ENCODE measurements at regions not wholly inside any gene's neighbourhood (a gene's known extent, or its start where the extent isn't known, plus 50 kb on each side); places are given as distances from the start of the nearest gene placed in this dataset.

DNA sequence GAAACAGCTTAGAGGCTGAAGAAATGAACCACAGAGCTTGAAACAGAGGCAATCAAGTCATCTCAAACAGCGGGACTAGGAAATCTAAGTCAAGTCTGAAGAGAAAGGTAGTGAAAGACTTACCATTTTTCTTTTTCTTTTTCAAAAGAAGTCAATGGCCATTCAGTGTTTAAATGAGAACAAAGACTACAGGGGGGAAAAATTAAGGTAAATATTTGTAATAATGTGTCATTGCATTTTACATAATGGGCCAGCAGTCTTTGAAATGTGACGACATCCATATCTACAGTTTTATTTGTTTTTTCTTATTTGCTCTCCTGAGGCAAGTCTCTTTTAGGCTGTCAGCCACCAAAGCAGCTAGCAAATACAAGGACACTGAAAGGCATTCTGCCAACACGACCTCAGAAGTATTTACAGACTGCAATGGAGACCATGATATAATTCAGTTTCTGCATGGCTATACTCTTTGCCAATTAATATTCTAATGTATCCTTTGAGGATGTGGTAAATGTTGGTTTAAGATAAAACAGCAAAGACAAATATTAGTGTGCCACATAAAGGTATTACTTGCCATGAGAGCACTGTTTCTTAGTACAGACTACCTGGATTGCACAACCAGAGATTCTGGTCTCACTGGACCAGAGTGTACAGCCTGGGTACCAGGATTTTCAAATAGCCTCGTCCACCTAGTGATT lies 307.0 kb upstream of the THBS1 start:
- no peak overlapping the region for H3K27ac ChIP-seq (ENCODE audit: low read depth, low read length, severe bottlenecking)
- WGBS, 2 experiments (ENCODE audit: insufficient coverage in 2 of 2) = 76 to 100% methylated on average over 1 to 3 of the region's 4 CpGs
- H3K9me3 ChIP-seq (ENCODE audit: control insufficient read depth, low read length) = no peaks in the 10 kb centered on the region

DNA sequence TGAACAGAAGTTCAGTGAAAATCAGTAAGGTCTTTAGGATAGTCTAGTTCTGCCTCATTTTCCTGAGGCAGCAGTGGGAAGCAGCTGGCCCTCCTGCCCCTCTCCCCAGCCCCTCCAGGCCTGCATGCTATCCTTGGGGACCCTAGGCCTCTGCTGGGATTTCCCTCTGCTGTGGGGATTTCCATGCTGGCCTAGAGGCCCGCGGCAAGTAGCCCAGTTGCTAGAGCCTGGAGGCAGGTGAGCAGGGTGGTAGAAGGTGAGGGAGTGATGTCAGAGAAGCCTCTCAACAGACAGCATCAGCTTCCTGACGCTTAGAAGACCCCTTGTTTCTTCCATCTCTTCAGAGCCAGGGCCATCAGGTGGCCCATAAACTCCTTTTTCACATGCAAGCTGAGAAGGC lies 305.8 kb upstream of the THBS1 start:
- Histone ChIP-seq H3K4me3 (ENCODE audit: extremely low read depth, insufficient read depth, low read length, poor library complexity, severe bottlenecking) (no peak overlapping the region), H3K27ac (ENCODE audit: low read depth, low read length, severe bottlenecking) (no peak overlapping the region), H3K9me3 (ENCODE audit: control insufficient read depth, low read length) (no peaks in the 10 kb centered on the region), H3K4me1 (ENCODE audit: control insufficient read depth, insufficient read depth, low read length, poor library complexity, severe bottlenecking) (peaks cover 8% of the 10 kb centered on the region), H3K36me3 (ENCODE audit: control insufficient read depth, insufficient read depth, low read length) (no peaks in the 10 kb centered on the region)
- 69 to 100% methylated on average over 2 to 3 of the region's 3 CpGs for WGBS, 2 experiments (ENCODE audit: insufficient coverage in 2 of 2)

More for the DNA sequence above, 307.0 kb upstream of the THBS1 start:
- H3K36me3 ChIP-seq (ENCODE audit: control insufficient read depth, insufficient read depth, low read length) = no peaks in the 10 kb centered on the region
- H3K4me3 ChIP-seq (ENCODE audit: extremely low read depth, insufficient read depth, low read length, poor library complexity, severe bottlenecking) = no peak overlapping the region
- H3K4me1 ChIP-seq (ENCODE audit: control insufficient read depth, insufficient read depth, low read length, poor library complexity, severe bottlenecking) = peaks cover 12% of the 10 kb centered on the region

DNA sequence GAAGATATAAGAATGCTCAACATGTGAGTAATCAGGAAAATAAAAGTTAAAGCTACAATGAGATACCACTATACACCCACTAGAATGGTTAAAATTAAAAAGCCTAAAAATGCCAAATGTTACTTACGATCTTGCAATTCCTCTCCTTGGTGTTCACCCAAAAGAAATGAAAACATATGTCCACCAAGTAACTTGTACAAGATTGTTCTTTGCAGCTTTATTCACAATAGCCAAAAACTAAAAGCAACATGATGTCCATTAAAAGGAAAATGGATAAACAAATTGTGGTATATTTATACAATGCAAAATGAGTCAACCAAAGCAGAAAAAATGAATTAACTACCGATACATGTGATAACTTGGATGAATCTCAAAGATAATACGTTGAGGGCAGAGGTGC lies 301.6 kb upstream of the THBS1 start:
- no peaks in the 10 kb centered on the region for H3K36me3 ChIP-seq (ENCODE audit: control insufficient read depth, insufficient read depth, low read length)
- H3K9me3 ChIP-seq (ENCODE audit: control insufficient read depth, low read length) = no peaks in the 10 kb centered on the region
- no peak overlapping the region for H3K27ac ChIP-seq (ENCODE audit: low read depth, low read length, severe bottlenecking)
- H3K4me3 ChIP-seq (ENCODE audit: extremely low read depth, insufficient read depth, low read length, poor library complexity, severe bottlenecking) = no peak overlapping the region
- H3K4me1 ChIP-seq (ENCODE audit: control insufficient read depth, insufficient read depth, low read length, poor library complexity, severe bottlenecking) = peaks cover 12% of the 10 kb centered on the region
- WGBS, 2 experiments (ENCODE audit: insufficient coverage in 2 of 2) = 86 to 95% methylated on average over 1 to 2 of the region's 3 CpGs

DNA sequence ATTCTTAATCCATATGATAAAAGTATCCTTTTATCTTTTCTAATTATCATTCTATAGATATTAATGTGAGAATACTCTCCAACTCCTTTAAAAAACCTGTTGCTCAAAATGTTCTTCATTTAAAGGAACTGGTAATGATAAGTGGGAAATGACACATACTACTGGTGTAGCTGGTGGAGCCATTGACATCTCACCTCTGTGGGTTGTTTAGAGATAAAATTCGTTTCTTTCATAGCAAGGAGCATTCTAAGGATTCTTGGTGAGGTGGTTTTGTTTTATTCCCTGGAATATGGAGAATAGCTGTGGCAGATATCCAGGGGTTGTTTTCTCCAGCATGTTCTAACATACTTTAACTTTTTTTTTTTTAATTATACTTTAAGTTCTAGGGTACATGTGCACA lies 299.8 kb upstream of the THBS1 start:
- Histone ChIP-seq H3K4me3 (ENCODE audit: extremely low read depth, insufficient read depth, low read length, poor library complexity, severe bottlenecking) (no peak overlapping the region), H3K27ac (ENCODE audit: low read depth, low read length, severe bottlenecking) (no peak overlapping the region), H3K9me3 (ENCODE audit: control insufficient read depth, low read length) (no peaks in the 10 kb centered on the region), H3K4me1 (ENCODE audit: control insufficient read depth, insufficient read depth, low read length, poor library complexity, severe bottlenecking) (peaks cover 27% of the 10 kb centered on the region), H3K36me3 (ENCODE audit: control insufficient read depth, insufficient read depth, low read length) (no peaks in the 10 kb centered on the region)
- WGBS, 2 experiments (ENCODE audit: insufficient coverage in 2 of 2) = no CpG with 5 or more reads among the region's 1 CpG

DNA sequence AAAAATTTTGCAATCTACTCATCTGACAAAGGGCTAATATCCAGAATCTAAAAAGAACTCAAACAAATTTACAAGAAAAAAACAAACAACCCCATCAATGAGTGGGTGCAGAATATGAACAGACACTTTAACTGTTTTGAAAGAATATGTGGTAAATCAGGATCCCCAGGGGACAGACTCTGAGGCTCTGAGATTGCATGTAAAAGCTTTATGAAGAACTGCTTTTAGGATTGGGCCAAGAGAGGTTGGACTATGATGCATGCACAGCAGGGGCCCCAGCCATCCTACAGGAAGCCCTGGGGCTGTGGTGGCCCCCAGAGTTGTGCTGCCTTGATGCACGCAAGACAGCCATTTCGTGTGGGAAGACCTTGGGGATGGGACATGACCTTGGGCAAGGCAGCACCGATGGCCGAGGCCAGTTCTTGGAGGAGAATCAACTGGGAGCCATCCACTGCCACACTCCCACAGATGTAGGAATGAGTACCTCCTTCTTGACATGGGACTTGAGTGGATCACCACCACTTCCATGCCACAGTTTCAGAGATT lies 298.1 kb upstream of the THBS1 start:
- no peaks in the 10 kb centered on the region for H3K36me3 ChIP-seq (ENCODE audit: control insufficient read depth, insufficient read depth, low read length)
- no peak overlapping the region for H3K27ac ChIP-seq (ENCODE audit: low read depth, low read length, severe bottlenecking)
- WGBS, 2 experiments (ENCODE audit: insufficient coverage in 2 of 2) = 88 to 100% methylated on average over 1 to 4 of the region's 4 CpGs
- H3K4me1 ChIP-seq (ENCODE audit: control insufficient read depth, insufficient read depth, low read length, poor library complexity, severe bottlenecking) = peaks cover 42% of the 10 kb centered on the region
- H3K4me3 ChIP-seq (ENCODE audit: extremely low read depth, insufficient read depth, low read length, poor library complexity, severe bottlenecking) = no peak overlapping the region
- no peaks in the 10 kb centered on the region for H3K9me3 ChIP-seq (ENCODE audit: control insufficient read depth, low read length)

DNA sequence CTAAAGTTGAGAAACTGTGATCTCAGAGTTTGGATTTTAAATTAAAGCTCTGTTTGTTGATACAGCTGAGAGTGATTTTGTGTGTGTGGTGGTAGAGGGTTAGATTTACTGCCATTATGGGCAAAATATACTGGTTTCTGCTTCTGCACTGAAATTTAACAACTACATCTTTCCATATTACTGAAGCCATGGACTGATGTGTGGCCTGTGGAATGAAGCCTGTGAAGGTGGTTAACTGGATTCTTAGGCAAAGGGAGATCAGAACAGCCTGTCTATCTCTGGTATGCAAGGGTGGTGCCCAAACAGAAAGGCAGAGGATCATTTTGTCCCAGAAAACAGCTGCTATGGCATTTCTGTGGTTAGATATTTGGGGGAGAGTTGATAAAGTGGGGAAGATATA lies 297.3 kb upstream of the THBS1 start:
- Histone ChIP-seq H3K9me3 (ENCODE audit: control insufficient read depth, low read length) (no peaks in the 10 kb centered on the region), H3K27ac (ENCODE audit: low read depth, low read length, severe bottlenecking) (no peak overlapping the region), H3K4me1 (ENCODE audit: control insufficient read depth, insufficient read depth, low read length, poor library complexity, severe bottlenecking) (peaks cover 45% of the 10 kb centered on the region), H3K4me3 (ENCODE audit: extremely low read depth, insufficient read depth, low read length, poor library complexity, severe bottlenecking) (no peak overlapping the region), H3K36me3 (ENCODE audit: control insufficient read depth, insufficient read depth, low read length) (no peaks in the 10 kb centered on the region)

DNA sequence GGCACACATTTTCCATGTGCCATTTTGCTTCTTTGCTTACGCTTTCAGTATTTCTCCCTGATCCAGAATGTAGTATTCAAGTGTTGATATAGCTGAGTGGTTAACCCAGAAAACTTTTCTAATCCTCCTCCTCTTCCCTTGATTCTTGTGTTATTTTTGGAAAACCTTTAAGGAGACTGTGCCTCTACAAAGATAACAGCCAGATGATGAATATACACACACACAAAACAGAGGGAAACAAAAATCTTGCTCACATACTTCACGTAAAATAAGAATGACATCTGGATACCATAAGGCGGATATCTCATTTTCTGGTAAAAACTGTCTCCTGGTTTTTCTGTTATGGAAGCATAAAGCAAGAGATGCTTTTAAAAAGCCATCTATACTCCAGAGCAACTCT lies 295.8 kb upstream of the THBS1 start:
- 71 to 100% methylated on average over 1 of the region's 3 CpGs for WGBS, 2 experiments (ENCODE audit: insufficient coverage in 2 of 2)
- H3K27ac ChIP-seq (ENCODE audit: low read depth, low read length, severe bottlenecking) = no peak overlapping the region

DNA sequence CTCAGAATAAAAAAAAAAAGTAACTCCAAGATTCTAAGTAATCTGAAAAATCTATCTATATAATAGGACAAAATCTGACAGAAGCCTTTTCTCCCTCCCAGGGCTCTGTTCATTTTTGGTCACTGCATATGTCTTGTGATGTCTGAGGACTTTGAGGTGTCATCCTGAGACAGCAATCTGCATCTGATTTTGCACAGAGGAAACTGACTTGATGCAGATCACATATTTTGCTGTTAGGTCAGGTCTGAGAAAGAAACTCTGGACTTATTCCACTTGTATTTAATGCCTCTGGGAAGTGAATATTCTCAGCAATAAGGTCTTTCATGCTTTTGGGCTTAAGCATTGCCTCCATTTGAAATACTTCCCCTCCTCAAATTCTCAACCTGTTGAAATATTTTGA lies 295.2 kb upstream of the THBS1 start:
- Histone ChIP-seq H3K27ac (ENCODE audit: low read depth, low read length, severe bottlenecking) (no peak overlapping the region), H3K36me3 (ENCODE audit: control insufficient read depth, insufficient read depth, low read length) (no peaks in the 10 kb centered on the region), H3K4me1 (ENCODE audit: control insufficient read depth, insufficient read depth, low read length, poor library complexity, severe bottlenecking) (peaks cover 45% of the 10 kb centered on the region), H3K4me3 (ENCODE audit: extremely low read depth, insufficient read depth, low read length, poor library complexity, severe bottlenecking) (no peak overlapping the region), H3K9me3 (ENCODE audit: control insufficient read depth, low read length) (no peaks in the 10 kb centered on the region)

More for the DNA sequence above, 295.8 kb upstream of the THBS1 start:
- Histone ChIP-seq H3K9me3 (ENCODE audit: control insufficient read depth, low read length) (no peaks in the 10 kb centered on the region), H3K4me1 (ENCODE audit: control insufficient read depth, insufficient read depth, low read length, poor library complexity, severe bottlenecking) (peaks cover 45% of the 10 kb centered on the region), H3K4me3 (ENCODE audit: extremely low read depth, insufficient read depth, low read length, poor library complexity, severe bottlenecking) (no peak overlapping the region), H3K36me3 (ENCODE audit: control insufficient read depth, insufficient read depth, low read length) (no peaks in the 10 kb centered on the region)

DNA sequence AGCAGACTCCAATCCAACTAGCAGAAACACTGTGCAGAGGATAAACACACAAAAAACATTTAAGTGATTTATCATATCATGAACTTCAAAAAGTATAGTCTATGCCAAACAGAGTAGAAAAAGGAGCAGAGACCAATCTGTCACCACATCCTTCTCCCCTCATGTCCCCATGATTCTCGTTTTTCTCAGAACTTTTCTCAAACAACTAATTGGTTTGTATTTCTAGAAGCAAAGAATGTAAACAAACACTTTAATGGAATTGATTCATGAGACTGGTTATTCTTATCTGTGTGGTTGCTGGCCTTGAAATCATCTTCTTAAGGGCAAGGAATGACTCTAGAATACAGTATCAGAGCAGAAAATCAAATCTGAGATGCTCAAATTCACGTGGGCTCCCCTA lies 294.2 kb upstream of the THBS1 start:
- H3K27ac ChIP-seq (ENCODE audit: low read depth, low read length, severe bottlenecking) = peak overlapping the region; percentile 16

DNA sequence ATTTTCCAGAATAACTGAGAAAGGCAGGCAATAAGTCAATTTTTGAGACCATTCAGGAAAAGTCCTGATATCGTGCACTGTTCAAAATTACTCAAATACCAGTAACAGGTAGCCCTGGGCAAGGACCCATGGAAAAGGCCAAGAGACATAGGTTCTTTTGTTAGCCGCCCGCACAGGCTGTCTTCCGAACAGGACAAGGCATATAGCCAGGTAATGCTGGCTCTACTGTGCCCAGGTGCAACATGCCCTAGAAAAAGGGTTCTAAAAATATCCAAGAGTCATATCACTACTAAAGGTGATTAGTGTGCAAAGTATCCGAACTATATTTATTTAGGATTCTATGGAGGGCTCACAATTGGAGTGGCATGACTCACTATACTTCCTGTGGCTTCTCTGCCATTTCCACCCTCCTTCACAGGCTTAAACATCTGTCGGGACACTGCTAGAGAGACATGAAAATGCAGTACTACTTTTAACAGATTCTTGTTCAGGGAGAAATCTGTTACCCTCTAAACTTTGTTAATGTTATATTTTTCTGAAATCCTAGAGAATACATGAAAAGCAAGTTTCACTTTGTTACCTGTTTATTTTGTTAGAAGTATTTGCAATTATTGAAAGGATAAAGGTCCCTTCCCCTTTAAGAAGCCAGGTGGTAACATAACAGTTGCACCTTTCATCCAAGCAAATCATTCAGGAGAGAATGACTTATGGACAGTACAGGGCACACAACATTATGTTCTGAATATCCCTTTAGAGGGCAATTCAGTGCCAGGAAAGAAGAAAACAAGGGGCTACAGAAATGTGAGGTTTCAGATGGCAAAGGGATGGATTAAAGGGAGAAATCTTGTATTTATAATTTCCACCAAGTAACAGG lies 293.3 kb upstream of the THBS1 start:
- Histone ChIP-seq H3K36me3 (ENCODE audit: control insufficient read depth, insufficient read depth, low read length) (no peaks in the 10 kb centered on the region), H3K4me3 (ENCODE audit: extremely low read depth, insufficient read depth, low read length, poor library complexity, severe bottlenecking) (no peak overlapping the region), H3K27ac (ENCODE audit: low read depth, low read length, severe bottlenecking) (no peak overlapping the region), H3K4me1 (ENCODE audit: control insufficient read depth, insufficient read depth, low read length, poor library complexity, severe bottlenecking) (peaks cover 45% of the 10 kb centered on the region), H3K9me3 (ENCODE audit: control insufficient read depth, low read length) (no peaks in the 10 kb centered on the region)
- WGBS, 2 experiments (ENCODE audit: insufficient coverage in 2 of 2) = 92 to 100% methylated on average over 2 to 3 of the region's 6 CpGs

More for the DNA sequence above, 294.2 kb upstream of the THBS1 start:
- Histone ChIP-seq H3K4me1 (ENCODE audit: control insufficient read depth, insufficient read depth, low read length, poor library complexity, severe bottlenecking) (peaks cover 45% of the 10 kb centered on the region), H3K4me3 (ENCODE audit: extremely low read depth, insufficient read depth, low read length, poor library complexity, severe bottlenecking) (no peak overlapping the region), H3K36me3 (ENCODE audit: control insufficient read depth, insufficient read depth, low read length) (no peaks in the 10 kb centered on the region), H3K9me3 (ENCODE audit: control insufficient read depth, low read length) (no peaks in the 10 kb centered on the region)
- WGBS, 2 experiments (ENCODE audit: insufficient coverage in 2 of 2) = 67 to 86% methylated on average over 1 of the region's 2 CpGs

Data from mesodermal cell (in vitro differentiated cells).